ENCODE measurements at regions not wholly inside any gene's neighbourhood (a gene's known extent, or its start where the extent isn't known, plus 50 kb on each side); places are given as distances from the start of the nearest gene placed in this dataset.

GRCh38 chr18:41466436-41467160, 488.4 kb upstream of the PIK3C3 start:
- Histone ChIP-seq H3K27me3 (ENCODE audit: control insufficient read depth, low read length) (no peaks in the 10 kb centered on the region), H4K20me1 (ENCODE audit: control insufficient read depth, insufficient read depth, low read depth, low read length) (no peaks in the 10 kb centered on the region), H3K36me3 (ENCODE audit: control insufficient read depth, low read length) (no peaks in the 10 kb centered on the region), H3K27ac (ENCODE audit: low read depth, low read length) (no peak overlapping the region), H3K4me2 (ENCODE audit: low read length) (no peak overlapping the region), H3K79me2 (ENCODE audit: control insufficient read depth, low read length) (no peaks in the 10 kb centered on the region), H3K4me3 (ENCODE audit: low read length) (no peak overlapping the region), H3K9me2 (replicated peaks; ENCODE audit: control insufficient read depth, low read length) (no peaks in the 10 kb centered on the region), H3K4me1 (ENCODE audit: control insufficient read depth, low read length) (no peaks in the 10 kb centered on the region), H3F3A (ENCODE audit: control insufficient read depth, insufficient read depth) (no peaks in the 10 kb centered on the region), H3K9me3 (ENCODE audit: control insufficient read depth, insufficient read depth, low read length) (no peaks in the 10 kb centered on the region)
- TF ChIP-seq EZH2phosphoT487 (IDR thresholded peaks at IDR 0.05; ENCODE audit: borderline replicate concordance, low read length): no peak
- no peak for TF ChIP-seq CTCF (IDR thresholded peaks at IDR 0.05; ENCODE audit: low read depth, low read length, poor library complexity, severe bottlenecking)

- H3F3A ChIP-seq (ENCODE audit: control insufficient read depth, insufficient read depth): no peaks in the 10 kb centered on the region
- H4K20me1 ChIP-seq (ENCODE audit: control insufficient read depth, insufficient read depth, low read depth, low read length): no peaks in the 10 kb centered on the region
- H3K4me2 ChIP-seq (ENCODE audit: low read length): no peak overlapping the region
- no peaks in the 10 kb centered on the region for H3K27me3 ChIP-seq (ENCODE audit: control insufficient read depth, low read length)
- no peaks in the 10 kb centered on the region for H3K9me2 ChIP-seq (replicated peaks; ENCODE audit: control insufficient read depth, low read length)
- no peak overlapping the region for H3K27ac ChIP-seq (ENCODE audit: low read depth, low read length)
- H3K4me3 ChIP-seq (ENCODE audit: low read length): no peak overlapping the region
- H3K79me2 ChIP-seq (ENCODE audit: control insufficient read depth, low read length): no peaks in the 10 kb centered on the region
- H3K4me1 ChIP-seq (ENCODE audit: control insufficient read depth, low read length): no peaks in the 10 kb centered on the region
- TF ChIP-seq EZH2phosphoT487 (IDR thresholded peaks at IDR 0.05; ENCODE audit: borderline replicate concordance, low read length): no peak
- no peak for TF ChIP-seq CTCF (IDR thresholded peaks at IDR 0.05; ENCODE audit: low read depth, low read length, poor library complexity, severe bottlenecking)
- H3K9me3 ChIP-seq (ENCODE audit: control insufficient read depth, insufficient read depth, low read length): no peaks in the 10 kb centered on the region
- no peaks in the 10 kb centered on the region for H3K36me3 ChIP-seq (ENCODE audit: control insufficient read depth, low read length)
These were observed 489.6 kb upstream of the PIK3C3 start for GRCh38 chr18:41465386-41465785.

GRCh38 chr18:41464278-41464677, 490.8 kb upstream of the PIK3C3 start:
- Histone ChIP-seq H3K4me3 (ENCODE audit: low read length) (no peak overlapping the region), H3K27me3 (ENCODE audit: control insufficient read depth, low read length) (no peaks in the 10 kb centered on the region), H3K9me2 (replicated peaks; ENCODE audit: control insufficient read depth, low read length) (no peaks in the 10 kb centered on the region), H3K79me2 (ENCODE audit: control insufficient read depth, low read length) (no peaks in the 10 kb centered on the region), H4K20me1 (ENCODE audit: control insufficient read depth, insufficient read depth, low read depth, low read length) (no peaks in the 10 kb centered on the region), H3K27ac (ENCODE audit: low read depth, low read length) (no peak overlapping the region), H3K9me3 (ENCODE audit: control insufficient read depth, insufficient read depth, low read length) (no peaks in the 10 kb centered on the region), H3K4me2 (ENCODE audit: low read length) (no peak overlapping the region), H3K36me3 (ENCODE audit: control insufficient read depth, low read length) (no peaks in the 10 kb centered on the region), H3F3A (ENCODE audit: control insufficient read depth, insufficient read depth) (no peaks in the 10 kb centered on the region), H3K4me1 (ENCODE audit: control insufficient read depth, low read length) (no peaks in the 10 kb centered on the region)
- TF ChIP-seq CTCF (IDR thresholded peaks at IDR 0.05; ENCODE audit: low read depth, low read length, poor library complexity, severe bottlenecking) (no peak), EZH2phosphoT487 (IDR thresholded peaks at IDR 0.05; ENCODE audit: borderline replicate concordance, low read length) (no peak)

All from DOHH2 (cell line).